SK-N-SH (cell line): ENCODE measurements at regions not wholly inside any gene's neighbourhood (a gene's known extent, or its start where the extent isn't known, plus 50 kb on each side); places are given as distances from the start of the nearest gene placed in this dataset.

ENCODE experiments used
- CTCF ChIA-PET: fragments of 300-600, 350-600 bp; formaldehyde crosslinking; extraction: SDS; loops from one replicate; lab custom pipeline; 2021; lab: Yijun Ruan, JAX
- POLR2A ChIA-PET: fragments of 350-600 bp; sonication (Branson Sonifier 250); formaldehyde crosslinking; extraction: SDS; loops from one replicate; lab custom pipeline; 2020; ENCODE audit warnings: antibody characterized with exemption, inconsistent platforms; lab: Yijun Ruan, JAX
- DNase-seq: peaks from one replicate; pipeline ENCODE4 v3.0.0; 2012
- H2AFZ ChIP-seq: fragments of 200-600 bp; sonication (generic); 2 replicates; pipeline ENCODE4 v1.8.1; 2016; ENCODE audit warnings: antibody characterized with exemption, mild to moderate bottlenecking, low read depth
- H3F3A ChIP-seq: fragments of 200-600 bp; sonication (generic); replicated peaks from 2 replicates; pipeline ENCODE3; 2016; ENCODE audit warnings: antibody characterized with exemption, mild to moderate bottlenecking; ENCODE audit not compliant: insufficient read depth
- H3K27ac ChIP-seq, 2 experiments: fragments of 200-500 bp in 1 of 2; fragments of 200-600 bp in 1 of 2; sonication (Bioruptor generic) in 1 of 2; sonication (generic), shearing (Covaris generic) in 1 of 2; 2 replicates each; pipeline versions ENCODE4 v1.5.1 to v1.6.1; 2014 to 2016; ENCODE audit warnings: low read depth in 2 of 2, inconsistent platforms in 1 of 2, low read length in 1 of 2, mild to moderate bottlenecking in 1 of 2, mixed read lengths in 1 of 2
- H3K27me3 ChIP-seq: fragments of 200-600 bp; sonication (generic), shearing (Covaris generic); 2 replicates; pipeline ENCODE4 v1.6.1; 2016; ENCODE audit warnings: mixed run types; ENCODE audit not compliant: insufficient read depth
- H3K36me3 ChIP-seq, 2 experiments: fragments of 200-500 bp in 1 of 2; fragments of 200-600 bp in 1 of 2; sonication (Bioruptor generic) in 1 of 2; sonication (generic) in 1 of 2; replicated peaks in 1 of 2; 2 replicates each; pipeline versions ENCODE3 to v1.5.1; 2014 to 2016; ENCODE audit warnings: low read length in 1 of 2, mild to moderate bottlenecking in 1 of 2; ENCODE audit not compliant: insufficient read depth in 2 of 2, control insufficient read depth in 1 of 2
- H3K4me1 ChIP-seq, 2 experiments: fragments of 200-500 bp in 1 of 2; fragments of 200-600 bp in 1 of 2; sonication (Bioruptor generic) in 1 of 2; sonication (generic), shearing (Covaris generic) in 1 of 2; 2 replicates each; pipeline versions ENCODE4 v1.5.1 to v1.6.1; 2014 to 2016; ENCODE audit warnings: low read depth in 1 of 2, low read length in 1 of 2, mixed run types in 1 of 2; ENCODE audit not compliant: insufficient read depth in 2 of 2, control insufficient read depth in 1 of 2
- H3K4me2 ChIP-seq: fragments of 200-600 bp; sonication (generic), shearing (Covaris generic); 2 replicates; pipeline ENCODE4 v1.6.1; 2017; ENCODE audit warnings: mixed run types
- H3K4me3 ChIP-seq, 2 experiments: fragments of 200-500 bp in 1 of 2; fragments of 200-600 bp in 1 of 2; sonication (Bioruptor generic) in 1 of 2; sonication (generic), shearing (Covaris generic) in 1 of 2; 2 replicates each; pipeline versions ENCODE4 v1.5.1 to v1.8.1; 2014 to 2016; ENCODE audit warnings: low read depth in 2 of 2, inconsistent platforms in 1 of 2, low read length in 1 of 2, mild to moderate bottlenecking in 1 of 2, mixed read lengths in 1 of 2, moderate library complexity in 1 of 2
- H3K79me2 ChIP-seq: fragments of 200-600 bp; sonication (generic); 2 replicates; pipeline ENCODE4 v1.8.1; 2017; ENCODE audit warnings: mild to moderate bottlenecking; ENCODE audit not compliant: insufficient read depth
- H3K9ac ChIP-seq: fragments of 200-600 bp; sonication (generic); 2 replicates; pipeline ENCODE4 v1.6.1; 2017; ENCODE audit warnings: mixed run types
- H3K9me2 ChIP-seq: fragments of 200-600 bp; sonication (generic); 2 replicates; pipeline ENCODE4 v1.6.1; 2017; ENCODE audit warnings: mixed run types
- H3K9me3 ChIP-seq: fragments of 200-600 bp; sonication (generic); 2 replicates; pipeline ENCODE4 v1.6.1; 2017; ENCODE audit warnings: mixed run types, mild to moderate bottlenecking, moderate library complexity
- H4K20me1 ChIP-seq: fragments of 200-600 bp; sonication (generic); 2 replicates; pipeline ENCODE4 v1.6.1; 2017; ENCODE audit warnings: mild to moderate bottlenecking, mixed run types; ENCODE audit not compliant: insufficient read depth
- CHD2 ChIP-seq: fragments of 150-350 bp; IDR thresholded peaks from 2 replicates; pipeline ENCODE4 v1.6.1; 2018; ENCODE audit warnings: low read length; ENCODE audit not compliant: partially characterized antibody
- EP300 ChIP-seq, 2 experiments: IDR thresholded peaks; 2 replicates each; pipeline versions ENCODE4 v1.4.0 to v1.6.1; 2012; ENCODE audit warnings: borderline replicate concordance in 1 of 2, low read depth in 1 of 2, low read length in 1 of 2
- GATA2 ChIP-seq: sonication (generic); formaldehyde crosslinking; IDR thresholded peaks from 2 replicates; pipeline ENCODE4 v1.5.0; 2020; ENCODE audit warnings: mild to moderate bottlenecking, missing genetic modification reagents
- JUND ChIP-seq: IDR thresholded peaks from 2 replicates; pipeline ENCODE4 v1.4.0; 2012
- NRF1 ChIP-seq: IDR thresholded peaks from 2 replicates; pipeline ENCODE4 v1.6.1; 2012; ENCODE audit warnings: low read depth, mild to moderate bottlenecking, low read length
- RCOR1 ChIP-seq: fragments of 150-350 bp; IDR thresholded peaks from 2 replicates; pipeline ENCODE4 v1.6.1; 2017; ENCODE audit warnings: antibody characterized with exemption, low read length
- REST ChIP-seq: IDR thresholded peaks from 2 replicates; pipeline ENCODE4 v1.6.1; 2012; ENCODE audit warnings: mild to moderate bottlenecking, low read depth, low read length, moderate library complexity
- RFX5 ChIP-seq: IDR thresholded peaks from 2 replicates; pipeline ENCODE4 v1.6.1; 2012; ENCODE audit warnings: mild to moderate bottlenecking, improper control_type of control experiment, low read length
- SMC3 ChIP-seq: IDR thresholded peaks from 2 replicates; pipeline ENCODE4 v1.6.1; 2012; ENCODE audit warnings: low read depth, low read length, improper control_type of control experiment
- TAF1 ChIP-seq: IDR thresholded peaks from 2 replicates; pipeline ENCODE4 v1.6.1; 2012; ENCODE audit warnings: low read depth, mild to moderate bottlenecking, low read length, moderate library complexity, borderline replicate concordance
- TEAD4 ChIP-seq: IDR thresholded peaks from 2 replicates; pipeline ENCODE4 v1.4.0; 2012; ENCODE audit warnings: mild to moderate bottlenecking, borderline replicate concordance; ENCODE audit not compliant: insufficient read depth
- USF1 ChIP-seq: IDR thresholded peaks from 2 replicates; pipeline ENCODE4 v1.4.0; 2012; ENCODE audit warnings: low read depth, borderline replicate concordance
- USF2 ChIP-seq: fragments of 150-350 bp; IDR thresholded peaks from 2 replicates; pipeline ENCODE4 v1.6.1; 2017; ENCODE audit warnings: antibody characterized with exemption, low read length, low read depth, borderline replicate concordance
- YY1 ChIP-seq: IDR thresholded peaks from 2 replicates; pipeline ENCODE4 v1.4.0; 2012; ENCODE audit warnings: low read depth, mild to moderate bottlenecking
- ZBTB33 ChIP-seq: IDR thresholded peaks from 2 replicates; pipeline ENCODE4 v1.4.0; 2012; ENCODE audit warnings: low read depth, borderline replicate concordance
- WGBS: methylation state at CpG from one replicate; pipeline ENCODE4 v1.1.6; 2017; ENCODE audit warnings: low lambda C conversion rate; 5-methylcytosine and 5-hydroxymethylcytosine counted together

- H3K4me2 ChIP-seq, result no peak overlapping the region
- DNase-seq, result no peak
- no peak overlapping the region for H3K4me3 ChIP-seq
- 93% methylated on average over 2 of the region's 2 CpGs for WGBS
- no peak overlapping the region for H2AFZ ChIP-seq
- H3K4me1 ChIP-seq, result no peaks in the 10 kb centered on the region
- H3K27ac ChIP-seq, result no peak overlapping the region
- no peaks in the 10 kb centered on the region for H3K9me3 ChIP-seq
- no peaks in the 10 kb centered on the region for H3K36me3 ChIP-seq
- H3K9me2 ChIP-seq, result no peaks in the 10 kb centered on the region
- CTCF ChIA-PET, result interaction anchor here (1.0 kb wide), 1 partner anchor 17 kb away, joined by 3 read pairs; no protein-coding TSS in a partner anchor
- no peaks in the 10 kb centered on the region for H3K27me3 ChIP-seq
- H4K20me1 ChIP-seq, result no peaks in the 10 kb centered on the region
- no peaks in the 10 kb centered on the region for H3K79me2 ChIP-seq
- H3K9ac ChIP-seq, result no peak overlapping the region
- POLR2A ChIA-PET, result no interaction called here
- no peaks in the 10 kb centered on the region for H3F3A ChIP-seq
- no peak for TF ChIP-seq TAF1
- no peak for TF ChIP-seq REST
Observed at GRCh38 chr2:18871430-18871829, 282.1 kb upstream of the NT5C1B start.

GRCh38 chr2:18870307-18870706, 280.9 kb upstream of the NT5C1B start:
- no peak overlapping the region for H3K27ac ChIP-seq
- H2AFZ ChIP-seq, result no peak overlapping the region
- H3K9me3 ChIP-seq, result no peaks in the 10 kb centered on the region
- CTCF ChIA-PET, result interaction anchor here (1.0 kb wide), 1 partner anchor 15 kb away, joined by 3 read pairs; no protein-coding TSS in a partner anchor
- POLR2A ChIA-PET, result no interaction called here
- H3K79me2 ChIP-seq, result no peaks in the 10 kb centered on the region
- no peaks in the 10 kb centered on the region for H3K9me2 ChIP-seq
- H3K4me3 ChIP-seq, result no peak overlapping the region
- no peaks in the 10 kb centered on the region for H3K27me3 ChIP-seq
- no peaks in the 10 kb centered on the region for H3F3A ChIP-seq
- no peaks in the 10 kb centered on the region for H3K4me1 ChIP-seq
- no peak for DNase-seq
- no peaks in the 10 kb centered on the region for H4K20me1 ChIP-seq
- H3K9ac ChIP-seq, result no peak overlapping the region
- TF ChIP-seq GATA2 (CRISPR knock-in tag) (no peak), YY1 (no peak), SMC3 (no peak), USF2 (no peak), TEAD4 (no peak), JUND (no peak), RCOR1 (no peak), REST (no peak), NRF1 (no peak), ZBTB33 (no peak), USF1 (no peak), CHD2 (no peak), EP300 (IDR thresholded peaks at IDR 0.05; ENCODE audit: borderline replicate concordance in 1 of 2, low read depth in 1 of 2, low read length in 1 of 2) (no peak), RFX5 (no peak)
- TF ChIP-seq, all 33 proteins: peak for 0
- no peaks in the 10 kb centered on the region for H3K36me3 ChIP-seq
- no peak overlapping the region for H3K4me2 ChIP-seq
